SJSA1 (cell line): ENCODE measurements at regions not wholly inside any gene's neighbourhood (a gene's known extent, or its start where the extent isn't known, plus 50 kb on each side); places are given as distances from the start of the nearest gene placed in this dataset.
"Not testable (repeated sequence)": the region's sequence is repeated elsewhere in the genome, so short reads cannot be mapped to it uniquely, and the experiment has no call there.

Experiments used
- DNase-seq, 2 experiments: peaks; one replicate each; pipeline ENCODE4 v3.0.0-alpha.2; 2015 to 2020; ENCODE audit warnings: low spot score in 2 of 2, low read depth in 1 of 2
- H3K27ac ChIP-seq: fragments of 250-450 bp; sonication (Bioruptor Pico); 2 replicates; pipeline ENCODE4 v1.5.1; 2020; ENCODE audit warnings: mild to moderate bottlenecking, moderate library complexity
- H3K27me3 ChIP-seq: fragments of 250-450 bp; sonication (Bioruptor Pico); replicated peaks from 2 replicates; pipeline ENCODE4 v1.5.1; 2020; ENCODE audit warnings: mild to moderate bottlenecking, moderate library complexity
- H3K36me3 ChIP-seq: fragments of 250-450 bp; sonication (Bioruptor Pico); 2 replicates; pipeline ENCODE4 v1.5.1; 2020; ENCODE audit warnings: mild to moderate bottlenecking
- H3K4me1 ChIP-seq: fragments of 250-450 bp; sonication (Bioruptor Pico); replicated peaks from 2 replicates; pipeline ENCODE4 v1.6.1; 2021; ENCODE audit warnings: mild to moderate bottlenecking
- H3K4me3 ChIP-seq: fragments of 250-450 bp; sonication (Bioruptor Pico); 2 replicates; pipeline ENCODE4 v1.5.1; 2020; ENCODE audit warnings: mild to moderate bottlenecking
- H3K9me3 ChIP-seq: fragments of 250-450 bp; sonication (Bioruptor Pico); replicated peaks from 2 replicates; pipeline ENCODE4 v1.5.1; 2020; ENCODE audit warnings: mild to moderate bottlenecking

DNA sequence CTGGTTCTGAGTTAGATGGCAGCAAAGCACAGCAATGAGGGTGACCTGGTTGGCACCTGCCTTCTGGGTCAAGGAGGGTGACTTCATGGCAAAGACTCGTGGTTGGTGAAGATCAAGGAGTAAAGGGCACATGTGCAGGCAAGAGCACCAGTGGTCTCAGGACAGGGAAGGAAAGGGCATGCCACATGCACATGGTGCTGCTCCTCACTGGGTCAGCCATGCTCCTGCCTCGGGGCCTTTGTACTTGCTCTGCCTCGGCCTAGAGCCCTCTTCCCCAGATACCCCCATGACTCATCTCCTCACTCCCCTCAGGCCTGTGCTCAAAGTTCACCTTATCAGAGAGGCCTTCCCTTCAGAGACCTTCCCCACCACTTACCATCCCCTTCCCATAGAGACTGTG, 106.7 kb upstream of the KDM7A start:
- Histone ChIP-seq H3K36me3 (no peaks in the 10 kb centered on the region), H3K9me3 (no peaks in the 10 kb centered on the region), H3K4me3 (no peak overlapping the region), H3K27ac (no peak overlapping the region), H3K4me1 (no peaks in the 10 kb centered on the region), H3K27me3 (no peaks in the 10 kb centered on the region)
- no peak for DNase-seq

DNA sequence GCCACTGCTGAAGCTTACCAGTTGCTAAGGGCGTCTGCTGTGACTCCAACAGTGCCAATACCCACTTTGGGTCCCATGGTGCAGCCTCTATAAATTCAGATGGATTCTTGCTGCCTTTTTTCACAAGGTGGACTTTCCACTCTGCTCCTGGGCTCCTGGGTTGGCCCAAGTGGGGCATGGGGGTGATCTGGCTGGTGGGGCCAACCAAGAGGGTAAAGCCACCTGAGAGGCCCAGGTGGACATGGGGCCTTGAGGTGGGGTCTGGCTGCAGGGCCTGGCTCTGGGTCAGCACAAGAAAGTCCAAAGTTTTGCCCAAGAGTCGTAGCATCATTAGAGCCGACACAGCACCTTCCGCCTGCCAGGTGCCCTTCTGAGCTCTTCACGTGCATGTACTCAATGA, 105.2 kb upstream of the KDM7A start:
- Histone ChIP-seq H3K27ac (no peak overlapping the region), H3K4me1 (no peaks in the 10 kb centered on the region), H3K9me3 (no peaks in the 10 kb centered on the region), H3K4me3 (no peak overlapping the region), H3K36me3 (no peaks in the 10 kb centered on the region), H3K27me3 (0 out of 2 replicates have a peak, but pooled peaks cover 2% of the 10 kb centered on the region)
- DNase-seq: no peak

DNA sequence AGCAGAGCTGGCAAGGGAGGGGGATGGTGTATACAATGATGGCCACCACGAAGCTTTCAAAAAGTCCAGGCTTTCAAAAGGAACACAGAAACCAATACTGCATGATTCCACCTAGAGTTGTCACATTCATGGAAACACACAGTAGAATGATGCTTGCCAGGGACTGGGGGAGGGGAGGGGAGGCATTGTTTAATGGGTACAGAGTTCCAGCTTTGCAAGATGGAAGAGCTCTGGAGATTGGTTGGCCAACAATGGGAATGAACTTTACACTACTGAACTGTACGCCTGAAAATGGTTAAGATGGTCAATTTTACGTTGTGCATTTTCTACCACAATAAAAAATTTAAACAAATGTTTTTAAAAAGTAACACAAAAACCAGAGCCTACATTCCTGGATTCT, 104.5 kb upstream of the KDM7A start:
- DNase-seq: no peak

DNA sequence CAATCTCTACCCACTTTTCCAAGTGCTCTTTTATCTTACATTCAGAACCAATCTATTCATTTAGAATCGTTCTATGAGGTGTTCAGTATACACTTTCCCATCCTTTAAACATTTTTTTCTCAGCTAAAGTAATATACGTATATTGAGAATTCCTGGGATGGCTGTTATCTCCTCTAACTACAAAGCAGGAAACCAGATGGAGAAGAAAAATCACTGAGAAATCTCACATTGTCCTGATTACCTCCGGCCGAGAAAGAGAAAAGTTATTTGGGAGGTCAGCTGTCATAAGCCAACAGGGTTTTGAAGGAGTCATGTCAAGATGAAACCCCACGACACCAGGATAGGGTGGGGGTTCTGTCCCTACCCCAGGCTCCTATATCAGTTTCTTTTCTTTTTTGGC, 99.2 kb upstream of the KDM7A start:
- 0 out of 2 replicates have a peak, but pooled peaks cover 2% of the 10 kb centered on the region for H3K27me3 ChIP-seq
- H3K4me1 ChIP-seq: no peaks in the 10 kb centered on the region
- no peaks in the 10 kb centered on the region for H3K36me3 ChIP-seq
- H3K27ac ChIP-seq: no peak overlapping the region
- no peak overlapping the region for H3K4me3 ChIP-seq
- no peaks in the 10 kb centered on the region for H3K9me3 ChIP-seq
- no peak for DNase-seq

More for the DNA sequence above, 104.5 kb upstream of the KDM7A start:
- no peaks in the 10 kb centered on the region for H3K36me3 ChIP-seq
- H3K27me3 ChIP-seq: 0 out of 2 replicates have a peak, but pooled peaks cover 2% of the 10 kb centered on the region
- H3K9me3 ChIP-seq: no peaks in the 10 kb centered on the region
- H3K4me3 ChIP-seq: no peak overlapping the region
- no peak overlapping the region for H3K27ac ChIP-seq
- no peaks in the 10 kb centered on the region for H3K4me1 ChIP-seq

DNA sequence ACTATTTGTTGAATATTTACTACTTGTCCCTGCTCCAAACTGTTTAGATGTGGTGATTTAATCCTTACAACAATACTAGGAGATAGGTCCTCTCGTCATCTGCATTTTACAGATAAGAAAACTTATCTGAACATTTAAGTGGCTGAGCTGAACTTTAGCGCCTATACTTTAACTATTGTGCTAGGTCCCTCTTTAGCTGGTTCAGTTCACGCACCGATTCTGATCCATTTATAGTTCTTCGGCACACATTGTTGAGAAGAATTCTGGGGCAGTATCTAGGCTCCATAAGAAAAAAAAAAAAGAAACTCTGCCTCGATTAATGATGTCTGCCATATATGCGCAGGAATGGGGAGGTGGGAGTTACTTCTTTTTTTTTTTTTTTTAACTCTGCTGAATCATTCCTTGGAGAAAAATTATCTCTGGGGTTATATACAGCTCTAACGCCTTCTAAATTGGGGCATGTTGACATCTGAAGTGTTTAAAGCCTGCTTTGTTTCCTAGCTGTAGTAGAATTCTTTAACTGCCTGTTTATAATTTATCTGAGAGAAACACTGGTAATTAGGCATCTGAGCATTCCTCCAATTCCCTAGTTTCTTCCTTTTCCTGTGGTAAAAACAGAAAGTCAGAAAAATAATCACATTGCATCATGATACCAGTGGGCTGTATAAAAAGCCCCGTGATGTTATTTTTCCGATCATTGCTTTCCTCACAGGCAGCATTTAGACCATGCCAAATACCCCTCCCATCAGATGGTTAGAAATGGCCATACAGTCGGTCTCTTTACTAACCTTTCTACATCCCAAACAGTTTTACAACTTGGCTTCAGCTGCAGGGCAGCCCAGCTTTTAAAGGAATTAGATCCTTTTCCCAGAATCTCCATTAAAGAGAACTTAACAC, 98.5 kb upstream of the KDM7A start:
- Histone ChIP-seq H3K27ac (no peak overlapping the region), H3K9me3 (no peaks in the 10 kb centered on the region), H3K4me3 (no peak overlapping the region), H3K4me1 (no peaks in the 10 kb centered on the region), H3K27me3 (0 out of 2 replicates have a peak, but pooled peaks cover 2% of the 10 kb centered on the region), H3K36me3 (no peaks in the 10 kb centered on the region)
- no peak for DNase-seq

DNA sequence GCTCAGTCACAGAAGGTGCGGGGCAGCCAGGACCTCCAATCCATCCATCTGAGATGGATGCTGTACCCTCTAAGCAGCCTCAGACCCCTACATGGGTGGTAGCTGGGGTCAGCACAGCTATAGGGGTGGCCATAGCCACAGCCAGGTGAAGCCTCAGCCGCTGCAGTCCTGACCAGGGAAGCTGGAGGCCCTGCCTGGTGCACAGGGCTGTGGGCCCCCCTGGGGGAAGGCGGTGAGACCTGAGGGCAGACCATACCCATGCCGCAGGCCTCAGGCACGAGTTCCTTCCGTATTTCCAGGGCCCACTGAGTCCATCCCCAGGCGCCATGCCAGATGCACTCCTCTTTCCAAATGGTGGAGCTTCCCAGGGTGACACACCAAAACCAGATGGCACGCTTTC, 96.6 kb upstream of the KDM7A start:
- no peak overlapping the region for H3K4me3 ChIP-seq
- 0 out of 2 replicates have a peak, but pooled peaks cover 2% of the 10 kb centered on the region for H3K27me3 ChIP-seq
- DNase-seq: no peak

DNA sequence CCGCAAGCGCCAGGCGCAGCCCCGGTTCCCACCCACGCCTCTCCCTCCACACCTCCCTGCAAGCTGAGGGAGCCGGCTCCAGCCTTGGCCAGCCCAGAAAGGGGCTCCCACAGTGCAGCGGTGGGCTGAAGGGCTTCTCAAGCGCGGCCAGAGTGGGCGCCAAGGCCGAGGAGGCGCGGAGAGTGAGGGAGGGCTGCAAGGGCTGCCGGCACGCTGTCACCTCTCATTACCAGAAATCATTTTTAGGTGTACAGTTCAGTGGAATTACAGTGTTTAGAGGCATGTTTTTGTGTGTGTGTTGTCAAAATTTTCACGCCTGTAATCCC, 94.8 kb upstream of the KDM7A start:
- H3K36me3 ChIP-seq, H3K27me3 ChIP-seq, H3K9me3 ChIP-seq, H3K4me3 ChIP-seq, H3K4me1 ChIP-seq, DNase-seq, H3K27ac ChIP-seq: not testable (repeated sequence)

More for the DNA sequence above, 96.6 kb upstream of the KDM7A start:
- Histone ChIP-seq H3K36me3 (no peaks in the 10 kb centered on the region), H3K4me1 (no peaks in the 10 kb centered on the region), H3K27ac (no peak overlapping the region), H3K9me3 (no peaks in the 10 kb centered on the region)

DNA sequence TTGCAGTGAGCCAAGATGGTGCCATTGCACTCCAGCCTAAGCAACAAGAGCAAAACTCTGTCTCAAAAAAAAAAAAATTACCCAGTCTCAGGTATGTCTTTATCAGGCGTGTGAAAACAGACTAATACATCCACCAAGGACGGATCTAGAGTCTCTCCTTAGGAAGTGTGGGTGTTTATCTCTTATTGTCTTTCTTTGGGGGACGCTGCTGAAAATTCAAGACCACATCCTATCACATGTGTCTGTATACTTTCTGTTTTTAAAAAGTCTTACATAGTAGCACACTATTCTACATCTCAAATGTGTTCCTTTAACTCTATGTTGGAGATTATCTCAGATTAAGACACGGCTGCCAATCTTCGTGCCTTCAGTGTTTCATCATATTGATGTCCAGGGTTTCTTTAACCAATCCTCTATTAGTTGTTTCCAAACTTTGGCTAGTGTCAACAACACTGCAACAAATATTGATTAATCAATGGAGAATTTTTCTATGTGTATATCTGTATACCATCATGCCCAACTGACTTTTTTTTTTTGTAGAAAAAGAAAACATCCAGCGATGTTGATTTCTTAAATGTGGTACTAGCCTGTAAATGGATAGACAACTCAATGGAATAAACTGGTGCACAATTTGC, 92.3 kb upstream of the KDM7A start:
- H3K4me3 ChIP-seq: no peak overlapping the region
- no peak for DNase-seq
- no peaks in the 10 kb centered on the region for H3K4me1 ChIP-seq
- no peaks in the 10 kb centered on the region for H3K27me3 ChIP-seq
- H3K36me3 ChIP-seq: no peaks in the 10 kb centered on the region
- H3K27ac ChIP-seq: no peak overlapping the region
- H3K9me3 ChIP-seq: no peaks in the 10 kb centered on the region

DNA sequence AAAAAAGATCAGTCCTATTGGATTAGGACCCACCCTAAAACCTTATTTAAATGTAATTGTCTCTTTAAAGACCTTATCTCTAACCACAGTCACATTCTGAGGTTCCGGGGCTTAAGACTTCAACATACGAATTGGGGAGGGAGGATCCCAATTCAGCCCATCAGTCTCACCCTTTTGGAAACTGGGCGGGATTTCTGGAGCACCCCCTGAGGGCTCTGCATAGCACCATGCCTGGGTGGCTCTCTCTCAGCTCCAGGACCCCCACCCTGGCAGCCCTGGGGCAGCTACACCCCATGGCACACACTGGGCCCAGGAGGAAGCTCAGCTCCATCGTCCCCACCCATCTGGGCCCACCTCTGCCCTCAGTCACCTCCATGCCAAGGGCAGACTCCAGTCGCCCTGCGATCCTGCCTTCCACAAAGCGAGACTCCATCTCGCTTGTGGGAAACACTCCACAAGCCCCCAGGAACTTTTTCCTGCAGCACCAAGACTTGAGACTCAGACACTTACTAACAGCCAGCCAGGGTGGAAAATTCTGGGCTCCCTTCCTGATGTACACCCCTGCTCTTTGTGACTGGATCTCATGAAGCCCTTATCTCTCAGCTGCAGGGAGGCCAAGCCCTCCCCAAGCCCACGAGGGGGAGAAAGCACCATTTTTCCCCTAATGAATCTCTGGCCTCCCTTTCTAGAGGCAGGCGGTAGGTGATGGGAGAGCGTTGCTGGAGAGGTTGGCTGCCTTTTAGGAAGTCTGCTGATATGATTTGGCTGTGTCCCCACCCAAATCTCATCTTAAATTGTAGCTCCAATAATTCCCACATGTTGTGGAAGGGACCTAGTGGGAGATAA, 90.8 kb upstream of the KDM7A start:
- Histone ChIP-seq H3K9me3 (no peaks in the 10 kb centered on the region), H3K4me1 (no peaks in the 10 kb centered on the region), H3K27ac (no peak overlapping the region), H3K27me3 (no peaks in the 10 kb centered on the region; the same call in 1 of the 2 replicates), H3K36me3 (no peaks in the 10 kb centered on the region), H3K4me3 (no peak overlapping the region)
- no peak for DNase-seq

DNA sequence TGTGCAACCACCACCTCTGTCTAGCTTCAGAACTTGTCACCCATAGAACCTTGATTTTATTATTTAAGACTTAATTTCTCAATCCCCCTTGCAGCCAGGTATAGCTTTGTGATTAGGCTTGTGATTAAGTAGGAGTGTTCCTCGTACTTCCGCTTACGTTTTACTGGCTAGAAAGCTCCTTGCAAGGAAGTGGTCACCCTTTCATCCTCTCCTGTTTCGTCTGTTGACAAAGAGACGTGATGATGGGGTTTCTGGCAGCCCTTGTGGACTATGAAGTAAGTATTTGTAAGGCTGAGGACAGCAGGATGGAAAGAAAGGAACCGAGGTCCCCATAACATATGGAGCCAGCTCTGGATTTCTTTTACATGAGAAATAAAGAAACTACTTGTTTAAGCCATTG, 86.5 kb upstream of the KDM7A start:
- Histone ChIP-seq H3K9me3 (no peaks in the 10 kb centered on the region), H3K36me3 (no peaks in the 10 kb centered on the region), H3K27me3 (no peaks in the 10 kb centered on the region; the same call in 1 of the 2 replicates), H3K4me1 (no peaks in the 10 kb centered on the region), H3K4me3 (no peak overlapping the region), H3K27ac (no peak overlapping the region)
- no peak for DNase-seq

DNA sequence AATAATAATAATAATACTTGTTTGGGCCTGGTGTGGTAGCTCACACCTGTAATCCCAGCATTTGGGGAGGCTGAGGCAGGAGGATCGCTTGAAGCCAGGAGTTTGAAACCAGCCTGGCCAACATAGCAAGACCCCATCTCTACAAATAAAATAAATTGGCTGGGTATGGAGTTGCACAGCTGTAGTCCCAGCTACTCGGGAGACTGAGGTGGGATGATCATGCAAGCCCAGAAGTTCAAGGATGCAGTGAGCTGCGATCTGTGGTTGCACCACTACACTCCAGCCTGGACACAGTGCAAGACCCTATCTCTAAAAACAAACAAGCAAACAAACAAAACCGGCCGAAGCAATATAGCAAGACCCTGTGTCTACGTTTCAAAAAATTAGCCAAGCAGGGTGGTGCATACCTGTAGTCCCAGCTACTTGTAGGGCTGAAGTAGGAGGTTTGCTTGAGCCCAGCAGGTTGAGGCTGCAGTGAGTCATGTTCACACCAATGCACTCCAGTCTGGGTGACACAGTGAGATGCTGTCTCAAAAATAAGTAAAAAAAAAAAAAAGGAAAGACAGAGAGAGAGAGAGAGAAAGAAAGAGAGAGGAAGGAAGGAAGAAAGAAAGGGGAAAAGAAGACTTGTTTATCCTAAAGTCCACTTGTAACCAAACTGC, 85.6 kb upstream of the KDM7A start:
- Histone ChIP-seq H3K4me1 (no peaks in the 10 kb centered on the region), H3K9me3 (no peaks in the 10 kb centered on the region), H3K27ac (no peak overlapping the region), H3K27me3 (no peaks in the 10 kb centered on the region; the same call in 1 of the 2 replicates), H3K4me3 (no peak overlapping the region), H3K36me3 (no peaks in the 10 kb centered on the region)
- DNase-seq: no peak

DNA sequence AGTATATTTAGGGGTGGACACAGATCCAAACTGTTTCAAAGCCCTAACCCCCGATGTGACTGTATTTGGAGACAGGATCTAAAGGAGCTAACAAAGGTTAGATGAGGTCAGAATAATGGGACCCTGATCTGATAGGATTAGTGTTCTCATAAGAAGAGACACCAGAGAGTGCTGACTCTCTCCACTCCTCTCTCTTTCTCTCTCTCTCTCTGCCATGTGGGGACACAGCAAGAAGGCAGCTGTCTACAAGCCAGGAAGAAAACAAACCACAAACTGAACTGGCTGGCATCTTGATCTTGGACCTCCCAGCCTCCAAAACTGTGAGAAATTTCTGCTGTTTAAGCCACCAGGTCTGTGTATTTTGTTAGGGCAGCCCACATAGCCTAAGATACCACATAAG, 84.7 kb upstream of the KDM7A start:
- Histone ChIP-seq H3K27me3 (no peaks in the 10 kb centered on the region; the same call in 1 of the 2 replicates), H3K36me3 (no peaks in the 10 kb centered on the region), H3K4me3 (no peak overlapping the region), H3K4me1 (no peaks in the 10 kb centered on the region), H3K9me3 (no peaks in the 10 kb centered on the region), H3K27ac (no peak overlapping the region)
- DNase-seq: no peak

DNA sequence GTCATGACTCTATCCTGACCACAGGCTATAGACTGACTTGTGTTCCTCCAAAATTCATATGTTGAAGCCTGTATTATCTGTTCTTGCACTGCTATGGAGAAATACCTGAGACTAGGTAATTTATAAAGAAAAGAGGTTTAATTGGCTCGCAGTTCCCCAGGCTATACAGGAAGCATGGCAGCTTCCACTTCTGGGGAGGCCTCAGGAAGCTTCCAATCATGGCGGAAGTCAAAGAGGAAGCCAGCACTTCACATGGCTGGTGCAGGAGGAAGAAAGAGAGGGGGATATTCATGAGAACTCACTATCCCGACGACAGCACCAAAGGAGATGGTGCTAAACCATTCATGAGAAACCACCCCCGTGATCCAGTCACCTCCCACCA, 84.3 kb upstream of the KDM7A start:
- no peak overlapping the region for H3K27ac ChIP-seq
- H3K36me3 ChIP-seq: no peaks in the 10 kb centered on the region
- H3K27me3 ChIP-seq: no peaks in the 10 kb centered on the region; the same call in 1 of the 2 replicates
- DNase-seq: no peak
- H3K9me3 ChIP-seq: no peaks in the 10 kb centered on the region
- H3K4me1 ChIP-seq: no peaks in the 10 kb centered on the region
- H3K4me3 ChIP-seq: no peak overlapping the region
